HG02852 (cell line): ENCODE measurements at regions not wholly inside any gene's neighbourhood (a gene's known extent, or its start where the extent isn't known, plus 50 kb on each side); places are given as distances from the start of the nearest gene placed in this dataset.

Experiments used
- ATAC-seq: cut with Tn5 transposase; IDR thresholded peaks from one replicate; pipeline ENCODE4 v1.9.1; 2021; ENCODE audit warnings: mild to moderate bottlenecking, moderate library complexity; ENCODE audit not compliant: unreplicated experiment

GRCh38 chr4:121439669-121440068 lies 58.9 kb upstream of the QRFPR start:
- no peak for ATAC-seq
